A673 (cell line): ENCODE measurements at regions not wholly inside any gene's neighbourhood (a gene's known extent, or its start where the extent isn't known, plus 50 kb on each side); places are given as distances from the start of the nearest gene placed in this dataset.

Source experiments
- BruUV-seq: library from RNA; stranded (reverse); fragments of 400-500 nt; replicated peaks from 2 replicates; lab custom pipeline; 2021; lab: Mats Ljungman, UMichigan
- CTCF ChIA-PET: fragments of 300-600 bp; sonication (Branson Sonifier 250); formaldehyde crosslinking; loops from one replicate; lab custom pipeline; 2022; ENCODE audit warnings: antibody characterized with exemption; lab: Charles Lee
- POLR2A ChIA-PET: fragments of 300-600 bp; sonication (Branson Sonifier 250); formaldehyde crosslinking; loops from one replicate; lab custom pipeline; 2022; ENCODE audit warnings: antibody characterized with exemption; ENCODE audit not compliant: low non-redundant PET; lab: Charles Lee
- DNase-seq: peaks from one replicate; pipeline ENCODE4 v3.0.0-alpha.2; 2015; ENCODE audit warnings: low spot score
- H3K27ac ChIP-seq: fragments of 200-600 bp; sonication (generic); 2 replicates; pipeline ENCODE4 v1.5.1; 2016; ENCODE audit warnings: mixed run types, low read depth, mild to moderate bottlenecking, mixed read lengths, antibody characterized with exemption, low read length; ENCODE audit not compliant: poor library complexity, severe bottlenecking
- H3K27me3 ChIP-seq: fragments of 200-600 bp; sonication (generic); replicated peaks from 2 replicates; pipeline ENCODE4 v1.6.1; 2017; ENCODE audit warnings: mixed run types, low read depth, mild to moderate bottlenecking, mixed read lengths, antibody characterized with exemption, low read length; ENCODE audit not compliant: insufficient read depth, poor library complexity
- H3K36me3 ChIP-seq: fragments of 200-600 bp; sonication (generic); 2 replicates; pipeline ENCODE4 v1.6.1; 2016; ENCODE audit warnings: mixed run types, mild to moderate bottlenecking, mixed read lengths, antibody characterized with exemption, low read length; ENCODE audit not compliant: insufficient read depth, poor library complexity, severe bottlenecking
- H3K4me1 ChIP-seq: fragments of 200-600 bp; sonication (generic); 2 replicates; pipeline ENCODE4 v1.6.1; 2017; ENCODE audit warnings: mixed run types, mild to moderate bottlenecking, mixed read lengths, antibody characterized with exemption, low read length; ENCODE audit not compliant: insufficient read depth, poor library complexity, severe bottlenecking
- H3K4me3 ChIP-seq: fragments of 200-600 bp; sonication (generic); 2 replicates; pipeline ENCODE4 v1.5.1; 2016; ENCODE audit warnings: low read depth, mixed run types, mild to moderate bottlenecking, mixed read lengths, low read length; ENCODE audit not compliant: poor library complexity, severe bottlenecking
- H3K9me3 ChIP-seq: fragments of 200-600 bp; sonication (generic); 2 replicates; pipeline ENCODE4 v1.6.1; 2016; ENCODE audit warnings: mixed run types, low read depth, mild to moderate bottlenecking, mixed read lengths, antibody characterized with exemption, low read length; ENCODE audit not compliant: poor library complexity, severe bottlenecking
- EZH2 ChIP-seq: fragments of 200-600 bp; sonication (generic); IDR thresholded peaks from 2 replicates; pipeline ENCODE4 v1.6.1; 2017; ENCODE audit warnings: borderline replicate concordance, low read depth, mild to moderate bottlenecking, mixed read lengths, antibody characterized with exemption, low read length; ENCODE audit not compliant: poor library complexity, severe bottlenecking
- intact Hi-C: fragments of 100-400 bp; cut with micrococcal nuclease; formaldehyde crosslinking; loops from one replicate; pipeline ENCODE4 v1.10.0; 2022; ENCODE audit not compliant: unreplicated experiment
- TF ChIP-seq, protein P1 (sequence below): fragments of 300-800, 200-600 bp; sonication (generic); conservative IDR thresholded peaks from 2 replicates; pipeline ENCODE4 v1.5.1; 2017; ENCODE audit warnings: low read depth, mild to moderate bottlenecking, antibody characterized with exemption, low read length, moderate library complexity, mixed read lengths

- Histone ChIP-seq H3K9me3 (no peaks in the 10 kb centered on the region), H3K36me3 (no peaks in the 10 kb centered on the region), H3K4me1 (no peaks in the 10 kb centered on the region), H3K27ac (no peak overlapping the region), H3K27me3 (peaks cover 43% of the 10 kb centered on the region), H3K4me3 (no peak overlapping the region)
- intact Hi-C loops, result no loop called here
- no TSS peak for BruUV-seq
- no peak for DNase-seq
- CTCF ChIA-PET, result no interaction called here
- POLR2A ChIA-PET, result no interaction called here
- no peak for TF ChIP-seq EZH2
- TF ChIP-seq, protein P1, sequence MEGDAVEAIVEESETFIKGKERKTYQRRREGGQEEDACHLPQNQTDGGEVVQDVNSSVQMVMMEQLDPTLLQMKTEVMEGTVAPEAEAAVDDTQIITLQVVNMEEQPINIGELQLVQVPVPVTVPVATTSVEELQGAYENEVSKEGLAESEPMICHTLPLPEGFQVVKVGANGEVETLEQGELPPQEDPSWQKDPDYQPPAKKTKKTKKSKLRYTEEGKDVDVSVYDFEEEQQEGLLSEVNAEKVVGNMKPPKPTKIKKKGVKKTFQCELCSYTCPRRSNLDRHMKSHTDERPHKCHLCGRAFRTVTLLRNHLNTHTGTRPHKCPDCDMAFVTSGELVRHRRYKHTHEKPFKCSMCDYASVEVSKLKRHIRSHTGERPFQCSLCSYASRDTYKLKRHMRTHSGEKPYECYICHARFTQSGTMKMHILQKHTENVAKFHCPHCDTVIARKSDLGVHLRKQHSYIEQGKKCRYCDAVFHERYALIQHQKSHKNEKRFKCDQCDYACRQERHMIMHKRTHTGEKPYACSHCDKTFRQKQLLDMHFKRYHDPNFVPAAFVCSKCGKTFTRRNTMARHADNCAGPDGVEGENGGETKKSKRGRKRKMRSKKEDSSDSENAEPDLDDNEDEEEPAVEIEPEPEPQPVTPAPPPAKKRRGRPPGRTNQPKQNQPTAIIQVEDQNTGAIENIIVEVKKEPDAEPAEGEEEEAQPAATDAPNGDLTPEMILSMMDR, result no peak
Measured at GRCh38 chr1:3992746-3993145, 92.7 kb upstream of the C1orf174 start.

DNA sequence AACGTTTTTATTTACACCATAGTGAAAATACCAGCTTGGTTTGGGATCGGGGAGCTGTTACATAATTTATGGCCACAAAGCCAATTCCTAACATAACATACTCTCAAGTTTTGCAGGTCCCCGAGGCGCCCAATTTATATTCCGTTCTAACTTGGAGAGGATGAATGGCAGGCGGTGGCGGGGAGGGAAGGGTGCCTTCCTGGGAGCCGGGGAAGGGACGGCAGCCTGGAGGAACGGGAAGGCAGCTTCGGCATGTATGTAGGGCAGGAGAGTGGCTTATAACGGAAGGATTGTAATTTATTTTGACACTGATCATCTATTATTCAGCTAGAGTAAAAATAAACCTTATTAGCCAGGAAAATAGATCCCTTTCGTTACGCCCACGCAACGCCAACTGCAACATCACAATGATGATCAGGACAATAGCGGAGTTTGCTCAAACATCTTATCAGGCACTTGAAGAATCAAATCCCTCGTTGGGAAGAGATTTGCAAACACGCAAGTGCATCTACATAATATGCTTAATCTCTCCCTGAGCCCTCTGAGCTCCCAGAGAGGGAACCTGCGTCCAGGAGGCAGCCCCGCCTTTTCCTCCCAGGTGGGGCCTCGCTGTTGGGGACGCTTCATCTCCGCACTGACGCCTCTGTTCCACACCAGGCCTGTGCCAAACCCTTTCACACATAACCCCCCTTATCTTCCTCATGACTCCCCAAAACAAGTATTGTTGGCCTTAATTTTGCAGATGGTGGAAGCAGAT is 93.7 kb upstream of the C1orf174 start:
- no peak overlapping the region for H3K4me3 ChIP-seq
- DNase-seq, result no peak
- POLR2A ChIA-PET, result no interaction called here
- H3K36me3 ChIP-seq, result no peaks in the 10 kb centered on the region
- TF ChIP-seq EZH2, result no peak
- no TSS peak for BruUV-seq
- CTCF ChIA-PET, result no interaction called here
- intact Hi-C loops, result no loop called here
- H3K27ac ChIP-seq, result no peak overlapping the region
- H3K4me1 ChIP-seq, result no peaks in the 10 kb centered on the region
- H3K27me3 ChIP-seq, result peaks cover 54% of the 10 kb centered on the region
- no peaks in the 10 kb centered on the region for H3K9me3 ChIP-seq

DNA sequence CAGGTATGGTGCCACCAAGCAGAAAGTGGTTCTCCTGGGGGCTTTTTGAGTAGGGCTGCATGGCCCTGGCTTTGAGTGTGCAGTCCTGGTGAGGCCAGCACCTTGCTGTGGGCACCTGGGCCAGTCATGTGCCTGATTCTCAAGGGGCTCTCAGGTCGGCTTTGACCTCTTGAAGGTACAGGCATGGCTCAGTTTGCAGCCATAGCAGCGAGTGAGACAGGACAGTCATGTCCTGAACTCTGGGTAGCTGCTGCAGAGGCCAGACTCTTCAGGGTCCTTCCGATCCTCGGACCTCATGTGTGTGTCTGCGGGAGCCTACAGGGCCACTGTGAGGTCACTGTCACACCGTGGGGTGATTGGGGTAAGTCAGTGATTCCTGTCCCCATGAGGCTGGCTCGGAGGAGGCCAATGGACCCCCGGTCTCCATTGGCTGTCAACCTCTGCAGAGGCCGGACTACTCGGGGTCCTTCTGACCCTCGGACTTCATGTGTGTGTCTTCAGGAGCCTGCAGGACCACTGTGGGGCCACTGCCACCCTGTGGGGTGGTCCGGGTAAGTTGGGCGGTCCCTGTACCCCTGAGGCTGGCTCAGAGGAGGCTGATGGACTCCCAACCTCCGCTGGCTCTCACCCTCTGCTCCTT is 95.2 kb upstream of the C1orf174 start:
- Histone ChIP-seq H3K27me3 (peaks cover 54% of the 10 kb centered on the region), H3K27ac (no peak overlapping the region), H3K4me3 (no peak overlapping the region), H3K9me3 (no peaks in the 10 kb centered on the region), H3K36me3 (no peaks in the 10 kb centered on the region), H3K4me1 (no peaks in the 10 kb centered on the region)
- CTCF ChIA-PET, result no interaction called here
- no peak for DNase-seq
- intact Hi-C loops, result no loop called here
- POLR2A ChIA-PET, result no interaction called here
- TF ChIP-seq EZH2, result no peak
- TF ChIP-seq, protein P1, result no peak
- BruUV-seq, result no TSS peak
